Skeletal muscle tissue (tissue), 3 donors: ENCODE measurements at regions not wholly inside any gene's neighbourhood (a gene's known extent, or its start where the extent isn't known, plus 50 kb on each side); places are given as distances from the start of the nearest gene placed in this dataset.

Source experiments
- H3K27ac ChIP-seq: one replicate; pipeline ENCODE4 v1.7.0; 2013; ENCODE audit warnings: mild to moderate bottlenecking, low read depth, low read length, inconsistent platforms
- H3K27me3 ChIP-seq, 3 donors: one replicate each; pipeline ENCODE4 v1.7.0; 2013; ENCODE audit warnings: low read length in 3 of 3; ENCODE audit not compliant: control insufficient read depth in 3 of 3, insufficient read depth in 3 of 3
- H3K36me3 ChIP-seq, 3 donors: one replicate each; pipeline ENCODE4 v1.7.0; 2013; ENCODE audit warnings: low read length in 3 of 3; ENCODE audit not compliant: control insufficient read depth in 3 of 3, insufficient read depth in 3 of 3
- H3K4me1 ChIP-seq, 3 donors: one replicate each; pipeline ENCODE4 v1.7.0; 2013; ENCODE audit warnings: low read length in 3 of 3, mild to moderate bottlenecking in 3 of 3; ENCODE audit not compliant: control insufficient read depth in 3 of 3, insufficient read depth in 3 of 3
- H3K4me3 ChIP-seq, 3 donors: one replicate each; pipeline ENCODE4 v1.7.0; 2013; ENCODE audit warnings: low read length in 3 of 3
- H3K9ac ChIP-seq, 3 donors: one replicate each; pipeline ENCODE4 v1.7.0; 2013; ENCODE audit warnings: low read length in 3 of 3, mild to moderate bottlenecking in 3 of 3, moderate library complexity in 2 of 3, low read depth in 1 of 3
- H3K9me3 ChIP-seq, 3 donors: one replicate each; pipeline ENCODE4 v1.7.0; 2013; ENCODE audit warnings: low read length in 3 of 3; ENCODE audit not compliant: control insufficient read depth in 3 of 3
- donor health status: Osteomylitis.

- no peaks in the 10 kb centered on the region for H3K27me3 ChIP-seq
- H3K9me3 ChIP-seq, result no peaks in the 10 kb centered on the region
- peaks cover 0 to 6% (median 0%) of the 10 kb centered on the region in 3 donors for H3K4me1 ChIP-seq
- no peaks in the 10 kb centered on the region for H3K36me3 ChIP-seq
- H3K27ac ChIP-seq, result peak overlapping the region; percentile 53
- H3K4me3 ChIP-seq, result no peak overlapping the region
- no peak overlapping the region for H3K9ac ChIP-seq
Observed at GRCh38 chr1:232579958-232580941, 49.7 kb downstream of the SIPA1L2 start.

GRCh38 chr1:232579466-232579865 is 50.5 kb downstream of the SIPA1L2 start:
- no peaks in the 10 kb centered on the region for H3K36me3 ChIP-seq
- H3K4me1 ChIP-seq, result peaks cover 0 to 6% (median 0%) of the 10 kb centered on the region in 3 donors
- no peaks in the 10 kb centered on the region for H3K9me3 ChIP-seq
- no peak overlapping the region for H3K9ac ChIP-seq
- H3K4me3 ChIP-seq, result no peak overlapping the region
- no peaks in the 10 kb centered on the region for H3K27me3 ChIP-seq
- peak overlapping the region; percentile 53 for H3K27ac ChIP-seq

- Histone ChIP-seq H3K9ac (no peak overlapping the region), H3K27ac (peak overlapping the region; percentile 53), H3K36me3 (no peaks in the 10 kb centered on the region), H3K27me3 (no peaks in the 10 kb centered on the region), H3K9me3 (no peaks in the 10 kb centered on the region), H3K4me1 (peaks cover 0 to 6% (median 0%) of the 10 kb centered on the region in 3 donors), H3K4me3 (no peak overlapping the region)
Observed at GRCh38 chr1:232578651-232579195, 51.2 kb downstream of the SIPA1L2 start.

GRCh38 chr1:232577772-232578171 is 52.2 kb downstream of the SIPA1L2 start:
- Histone ChIP-seq H3K4me1 (peaks cover 0 to 6% (median 0%) of the 10 kb centered on the region in 3 donors), H3K36me3 (no peaks in the 10 kb centered on the region), H3K27me3 (no peaks in the 10 kb centered on the region), H3K27ac (no peak overlapping the region), H3K4me3 (no peak overlapping the region), H3K9ac (no peak overlapping the region), H3K9me3 (no peaks in the 10 kb centered on the region)

- H3K4me1 ChIP-seq, result peaks cover 0 to 6% (median 0%) of the 10 kb centered on the region in 3 donors
Observed at GRCh38 chr1:232576537-232576936, 53.4 kb downstream of the SIPA1L2 start.

GRCh38 chr1:232575763-232576040 is 54.2 kb downstream of the SIPA1L2 start:
- Histone ChIP-seq H3K9ac (no peak overlapping the region), H3K27me3 (no peaks in the 10 kb centered on the region), H3K36me3 (no peaks in the 10 kb centered on the region), H3K9me3 (no peaks in the 10 kb centered on the region), H3K4me1 (peaks cover 0 to 6% (median 0%) of the 10 kb centered on the region in 3 donors), H3K4me3 (no peak overlapping the region), H3K27ac (no peak overlapping the region)

More at GRCh38 chr1:232576537-232576936, 53.4 kb downstream of the SIPA1L2 start:
- H3K4me3 ChIP-seq, result no peak overlapping the region
- no peaks in the 10 kb centered on the region for H3K9me3 ChIP-seq
- no peak overlapping the region for H3K9ac ChIP-seq
- H3K27me3 ChIP-seq, result no peaks in the 10 kb centered on the region
- H3K27ac ChIP-seq, result no peak overlapping the region
- H3K36me3 ChIP-seq, result no peaks in the 10 kb centered on the region

GRCh38 chr1:232574889-232575762 is 54.8 kb downstream of the SIPA1L2 start:
- no peaks in the 10 kb centered on the region for H3K36me3 ChIP-seq

GRCh38 chr1:232574077-232574476 is 55.9 kb downstream of the SIPA1L2 start:
- Histone ChIP-seq H3K36me3 (no peaks in the 10 kb centered on the region), H3K9ac (no peak overlapping the region), H3K4me1 (peaks cover 0 to 3% (median 0%) of the 10 kb centered on the region in 3 donors), H3K4me3 (no peak overlapping the region), H3K9me3 (no peaks in the 10 kb centered on the region), H3K27ac (no peak overlapping the region), H3K27me3 (no peaks in the 10 kb centered on the region)

More at GRCh38 chr1:232574889-232575762, 54.8 kb downstream of the SIPA1L2 start:
- peaks cover 0 to 2% (median 0%) of the 10 kb centered on the region in 3 donors for H3K4me1 ChIP-seq
- no peak overlapping the region for H3K9ac ChIP-seq
- H3K27me3 ChIP-seq, result no peaks in the 10 kb centered on the region
- no peak overlapping the region for H3K27ac ChIP-seq
- no peaks in the 10 kb centered on the region for H3K9me3 ChIP-seq
- no peak overlapping the region for H3K4me3 ChIP-seq

- Histone ChIP-seq H3K36me3 (no peaks in the 10 kb centered on the region), H3K9me3 (no peaks in the 10 kb centered on the region), H3K4me1 (peaks cover 0 to 13% (median 6%) of the 10 kb centered on the region in 3 donors), H3K4me3 (no peak overlapping the region), H3K27me3 (no peaks in the 10 kb centered on the region), H3K27ac (no peak overlapping the region), H3K9ac (no peak overlapping the region)
Observed at GRCh38 chr1:232571523-232571922, 58.4 kb downstream of the SIPA1L2 start.
